Duodenal mucosa (tissue), 2 donors: ENCODE measurements at regions not wholly inside any gene's neighbourhood (a gene's known extent, or its start where the extent isn't known, plus 50 kb on each side); places are given as distances from the start of the nearest gene placed in this dataset.
"Not testable (repeated sequence)": the region's sequence is repeated elsewhere in the genome, so short reads cannot be mapped to it uniquely, and the experiment has no call there.

ENCODE experiments used
- H3K27ac ChIP-seq: one replicate; pipeline ENCODE4 v1.7.0; 2013; ENCODE audit warnings: low read depth, low read length
- H3K27me3 ChIP-seq, 2 donors: one replicate each; pipeline ENCODE4 v1.7.0; 2013; ENCODE audit warnings: low read length in 2 of 2, control low read depth in 1 of 2; ENCODE audit not compliant: insufficient read depth in 2 of 2, control insufficient read depth in 1 of 2
- H3K36me3 ChIP-seq, 2 donors: one replicate each; pipeline ENCODE4 v1.7.0; 2013; ENCODE audit warnings: low read length in 2 of 2, control low read depth in 1 of 2; ENCODE audit not compliant: insufficient read depth in 2 of 2, control insufficient read depth in 1 of 2
- H3K4me1 ChIP-seq, 2 donors: one replicate each; pipeline ENCODE4 v1.7.0; 2013; ENCODE audit warnings: low read length in 2 of 2, control low read depth in 1 of 2; ENCODE audit not compliant: insufficient read depth in 2 of 2, control insufficient read depth in 1 of 2
- H3K4me3 ChIP-seq, 2 donors: one replicate each; pipeline ENCODE4 v1.7.0; 2013; ENCODE audit warnings: low read length in 2 of 2, low read depth in 1 of 2
- H3K9ac ChIP-seq, 2 donors: one replicate each; pipeline ENCODE4 v1.7.0; 2013; ENCODE audit warnings: low read length in 2 of 2, low read depth in 1 of 2
- H3K9me3 ChIP-seq, 2 donors: one replicate each; pipeline ENCODE4 v1.7.0; 2013; ENCODE audit warnings: low read length in 2 of 2, control low read depth in 1 of 2; ENCODE audit not compliant: control insufficient read depth in 1 of 2

DNA sequence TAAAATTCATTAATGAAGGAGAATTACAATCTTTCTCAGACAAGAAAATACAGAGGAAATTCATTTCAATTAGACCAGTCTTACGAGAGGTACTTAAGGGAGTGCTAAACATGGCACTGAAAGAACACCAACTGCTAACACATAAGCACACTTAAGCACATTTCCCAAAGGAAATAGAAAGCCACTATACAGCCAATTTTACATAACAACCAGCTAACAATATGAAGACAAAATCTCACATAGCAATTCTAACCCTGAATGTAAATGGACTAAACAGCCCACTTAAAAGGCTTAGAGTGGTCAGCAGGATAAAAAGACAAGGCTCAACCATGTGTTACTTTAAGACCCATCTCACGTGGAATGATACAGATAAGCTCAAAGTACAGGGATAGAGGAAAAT lies 339.5 kb upstream of the LUZP2 start:
- no peak overlapping the region for H3K9ac ChIP-seq
- no peaks in the 10 kb centered on the region for H3K9me3 ChIP-seq
- H3K36me3 ChIP-seq, result no peaks in the 10 kb centered on the region
- no peaks in the 10 kb centered on the region for H3K27me3 ChIP-seq
- H3K27ac ChIP-seq, result no peak overlapping the region
- no peak overlapping the region for H3K4me3 ChIP-seq
- H3K4me1 ChIP-seq, result no peaks in the 10 kb centered on the region

- Histone ChIP-seq H3K4me3 (no peak overlapping the region), H3K36me3 (no peaks in the 10 kb centered on the region), H3K27me3 (no peaks in the 10 kb centered on the region), H3K9me3 (no peaks in the 10 kb centered on the region), H3K4me1 (no peaks in the 10 kb centered on the region), H3K9ac (no peak overlapping the region), H3K27ac (no peak overlapping the region)
Observed at GRCh38 chr11:24161587-24161986, 335.3 kb upstream of the LUZP2 start.

- no peak overlapping the region for H3K9ac ChIP-seq
- no peaks in the 10 kb centered on the region for H3K36me3 ChIP-seq
- H3K4me3 ChIP-seq, result no peak overlapping the region
- no peaks in the 10 kb centered on the region for H3K27me3 ChIP-seq
- no peaks in the 10 kb centered on the region for H3K4me1 ChIP-seq
- H3K9me3 ChIP-seq, result no peaks in the 10 kb centered on the region
- H3K27ac ChIP-seq, result no peak overlapping the region
Observed at GRCh38 chr11:24163146-24163545, 333.7 kb upstream of the LUZP2 start.

DNA sequence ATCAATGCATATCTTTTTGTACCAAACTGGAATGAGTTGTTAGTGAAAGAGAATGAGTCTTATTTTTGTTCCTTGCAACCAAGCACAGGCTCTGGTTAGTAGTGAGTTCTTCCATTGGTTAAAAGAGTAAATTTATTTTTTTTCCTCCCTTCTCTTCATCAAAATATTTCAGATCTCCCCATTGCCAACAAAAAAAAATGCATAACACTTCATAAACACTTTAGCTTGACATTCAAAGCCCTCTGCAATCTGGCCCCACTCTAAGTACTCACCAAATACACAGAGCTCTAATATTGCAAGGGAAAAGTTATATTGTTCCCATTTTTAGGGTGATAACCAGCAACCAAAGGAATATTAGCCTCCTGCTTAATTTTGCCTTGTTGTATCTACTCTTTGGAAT lies 333.0 kb upstream of the LUZP2 start:
- Histone ChIP-seq H3K9ac (no peak overlapping the region), H3K4me1 (no peaks in the 10 kb centered on the region), H3K27ac (no peak overlapping the region), H3K9me3 (no peaks in the 10 kb centered on the region), H3K27me3 (no peaks in the 10 kb centered on the region), H3K4me3 (no peak overlapping the region), H3K36me3 (no peaks in the 10 kb centered on the region)

DNA sequence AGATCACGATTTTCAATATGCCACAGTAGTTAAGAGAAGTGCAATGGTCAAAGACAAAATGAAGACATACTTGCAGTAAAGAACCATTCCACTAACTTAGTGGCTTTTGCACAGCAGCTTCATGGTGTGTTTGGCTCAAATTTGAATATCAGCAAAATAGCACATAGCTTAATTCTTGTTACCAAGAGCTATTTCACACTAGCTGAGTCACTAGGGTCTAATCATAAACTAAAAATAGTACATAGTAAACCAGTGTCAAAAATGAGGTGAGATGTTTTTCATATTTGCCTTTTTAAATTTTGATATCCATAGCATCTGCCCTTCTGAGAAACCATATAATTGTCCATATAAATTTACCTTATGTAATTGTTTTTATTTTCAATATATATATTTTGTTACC lies 325.0 kb upstream of the LUZP2 start:
- Histone ChIP-seq H3K9ac (no peak overlapping the region), H3K36me3 (no peaks in the 10 kb centered on the region), H3K4me3 (no peak overlapping the region), H3K4me1 (no peaks in the 10 kb centered on the region), H3K27me3 (no peaks in the 10 kb centered on the region), H3K9me3 (no peaks in the 10 kb centered on the region), H3K27ac (no peak overlapping the region)

DNA sequence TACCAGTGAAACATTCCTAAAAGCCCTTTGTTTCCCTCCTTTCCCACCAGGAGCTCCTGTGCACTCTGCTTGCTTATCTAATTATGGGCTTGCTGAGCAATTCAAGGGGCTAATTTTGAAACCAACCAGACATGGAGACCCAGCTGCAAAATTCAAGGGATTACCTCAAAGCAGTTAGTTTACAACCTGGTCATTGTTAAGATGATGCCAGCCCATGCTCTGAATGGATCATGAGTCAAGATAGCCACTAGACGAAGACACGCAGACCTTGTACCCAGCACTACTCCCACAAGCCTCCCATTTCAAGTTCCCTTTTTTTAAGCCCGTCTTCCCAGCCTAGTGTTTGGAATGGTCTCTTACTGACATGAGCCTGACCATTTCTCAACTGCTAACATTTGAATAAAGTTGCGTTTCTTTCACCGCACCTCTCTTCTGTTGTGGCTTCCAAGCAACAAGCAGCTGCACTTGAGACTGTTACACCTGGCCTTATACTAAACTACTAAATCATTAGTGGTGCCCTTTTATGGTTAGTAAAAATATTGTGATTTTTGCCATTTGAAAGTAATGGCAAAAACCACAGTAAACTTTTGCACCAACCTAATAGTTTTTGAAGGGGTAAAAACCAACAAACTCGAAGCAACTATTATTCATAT lies 315.3 kb upstream of the LUZP2 start:
- Histone ChIP-seq H3K27ac (no peak overlapping the region), H3K27me3 (no peaks in the 10 kb centered on the region), H3K9me3 (peaks cover 0 to 2% of the 10 kb centered on the region in 2 donors), H3K4me1 (no peaks in the 10 kb centered on the region), H3K36me3 (no peaks in the 10 kb centered on the region), H3K4me3 (no peak overlapping the region), H3K9ac (no peak overlapping the region)

DNA sequence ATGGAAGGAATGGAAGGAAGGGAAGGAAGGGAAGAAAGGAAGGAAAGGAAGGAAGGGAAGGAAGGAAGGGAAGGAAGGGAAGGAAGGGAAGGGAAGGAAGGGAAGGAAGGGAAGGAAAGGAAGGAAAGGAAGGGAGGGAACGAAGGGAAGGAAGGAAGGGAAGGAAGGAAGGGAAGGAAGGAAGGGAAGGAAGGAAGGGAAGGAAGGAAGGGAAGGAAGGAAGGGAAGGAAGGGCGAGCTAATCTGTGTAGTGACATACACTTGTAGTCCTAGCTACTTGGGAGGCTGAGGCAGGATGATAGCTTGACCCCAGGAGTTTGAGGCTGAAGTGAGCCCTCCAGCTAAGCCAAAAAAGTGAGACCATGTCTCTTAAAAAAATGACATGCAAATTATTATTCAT lies 311.3 kb upstream of the LUZP2 start:
- not testable (repeated sequence) for H3K9me3 ChIP-seq, H3K4me3 ChIP-seq, H3K36me3 ChIP-seq, H3K27ac ChIP-seq, H3K9ac ChIP-seq, H3K4me1 ChIP-seq, H3K27me3 ChIP-seq

DNA sequence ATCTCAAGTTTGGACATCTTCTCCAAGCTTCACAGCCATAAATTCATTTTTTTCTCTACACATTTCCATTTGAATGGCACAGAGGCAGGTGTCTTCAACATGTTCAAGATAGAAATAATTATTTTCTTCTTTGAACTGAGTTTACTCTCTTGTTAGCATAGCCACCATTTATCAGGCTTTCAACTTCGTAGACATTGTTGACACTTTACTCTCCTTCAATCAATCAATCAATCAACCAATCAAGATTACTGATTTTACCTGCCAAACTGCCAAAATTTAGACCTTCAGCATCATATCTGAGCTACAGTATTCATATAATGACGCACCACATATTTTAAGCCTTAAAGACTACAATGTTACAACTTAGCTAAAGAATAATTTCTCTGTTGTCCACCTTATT lies 300.1 kb upstream of the LUZP2 start:
- H3K9me3 ChIP-seq, result peaks cover 0 to 2% of the 10 kb centered on the region in 2 donors
- no peak overlapping the region for H3K27ac ChIP-seq
- H3K9ac ChIP-seq, result no peak overlapping the region
- H3K27me3 ChIP-seq, result no peaks in the 10 kb centered on the region
- no peaks in the 10 kb centered on the region for H3K4me1 ChIP-seq
- H3K36me3 ChIP-seq, result no peaks in the 10 kb centered on the region
- no peak overlapping the region for H3K4me3 ChIP-seq

GRCh38 chr11:24198481-24198880 lies 298.4 kb upstream of the LUZP2 start:
- Histone ChIP-seq H3K9ac (no peak overlapping the region), H3K9me3 (no peaks in the 10 kb centered on the region), H3K27ac (no peak overlapping the region), H3K4me3 (no peak overlapping the region), H3K36me3 (no peaks in the 10 kb centered on the region), H3K27me3 (no peaks in the 10 kb centered on the region), H3K4me1 (no peaks in the 10 kb centered on the region)

DNA sequence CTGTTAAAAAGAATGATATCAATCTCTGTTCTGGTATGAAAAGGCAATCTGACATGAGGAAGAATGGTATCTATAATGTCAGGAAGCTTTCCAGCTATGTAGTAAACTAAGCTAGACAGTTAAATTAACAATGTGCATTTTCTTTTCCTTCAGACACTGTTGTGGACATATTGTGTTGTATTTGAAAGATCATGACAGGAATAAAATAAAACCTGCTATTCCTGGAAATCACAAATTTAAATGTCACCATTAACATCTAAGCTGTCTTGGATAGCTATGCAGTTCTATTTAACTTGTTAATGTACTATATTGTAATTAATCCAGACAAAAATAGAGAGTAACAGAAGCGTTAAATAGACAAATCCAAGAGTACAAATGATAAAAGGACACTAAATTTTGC lies 297.4 kb upstream of the LUZP2 start:
- Histone ChIP-seq H3K4me1 (no peaks in the 10 kb centered on the region), H3K9ac (no peak overlapping the region), H3K27me3 (no peaks in the 10 kb centered on the region), H3K36me3 (no peaks in the 10 kb centered on the region), H3K4me3 (no peak overlapping the region), H3K9me3 (no peaks in the 10 kb centered on the region), H3K27ac (no peak overlapping the region)

GRCh38 chr11:24206030-24206429 lies 290.8 kb upstream of the LUZP2 start:
- H3K9me3 ChIP-seq, result no peaks in the 10 kb centered on the region
- H3K36me3 ChIP-seq, result no peaks in the 10 kb centered on the region
- no peak overlapping the region for H3K4me3 ChIP-seq
- H3K9ac ChIP-seq, result no peak overlapping the region
- H3K4me1 ChIP-seq, result no peaks in the 10 kb centered on the region
- no peaks in the 10 kb centered on the region for H3K27me3 ChIP-seq
- no peak overlapping the region for H3K27ac ChIP-seq
